ENCODE measurements at regions not wholly inside any gene's neighbourhood (a gene's known extent, or its start where the extent isn't known, plus 50 kb on each side); places are given as distances from the start of the nearest gene placed in this dataset.
"Not testable (repeated sequence)": the region's sequence is repeated elsewhere in the genome, so short reads cannot be mapped to it uniquely, and the experiment has no call there.

GRCh38 chr13:18971576-18972219 is 209.9 kb downstream of the TUBA3C start (continued):
- TF ChIP-seq ZNF26 (tag by site-specific recombination; IDR thresholded peaks at IDR 0.05) (no peak), ZNF37A (tag by site-specific recombination; IDR thresholded peaks at IDR 0.05) (no peak)

GRCh38 chr13:18965347-18965855 is 216.2 kb downstream of the TUBA3C start:
- Histone ChIP-seq H3K36me3 (ENCODE audit: control insufficient read depth in 2 of 2, insufficient read depth in 1 of 2, low read length in 2 of 2) (no peaks in the 10 kb centered on the region), H3K9me3 (ENCODE audit: control insufficient read depth, insufficient read depth, low read depth, low read length) (no peaks in the 10 kb centered on the region), H3K4me1 (ENCODE audit: control insufficient read depth, insufficient read depth, low read length) (no peaks in the 10 kb centered on the region), H3K27ac (ENCODE audit: extremely low read depth, low read depth, low read length) (no peak overlapping the region), H3K4me3 (ENCODE audit: low read depth, low read length) (no peak overlapping the region)
- TF ChIP-seq ZNF350 (tag by site-specific recombination; IDR thresholded peaks at IDR 0.05): no peak
- TF ChIP-seq ZNF174 (tag by site-specific recombination; IDR thresholded peaks at IDR 0.05): no peak
- no peak for TF ChIP-seq ZNF169 (tag by site-specific recombination; IDR thresholded peaks at IDR 0.05)
- no peak for TF ChIP-seq ZNF600 (tag by site-specific recombination; IDR thresholded peaks at IDR 0.05)
- no peak for TF ChIP-seq ZNF48 (tag by site-specific recombination; IDR thresholded peaks at IDR 0.05)
- TF ChIP-seq KLF1 (tag by site-specific recombination; IDR thresholded peaks at IDR 0.05): no peak
- TF ChIP-seq ZNF16 (tag by site-specific recombination; IDR thresholded peaks at IDR 0.05; ENCODE audit: low read depth): no peak
- TF ChIP-seq ZNF2 (tag by site-specific recombination; IDR thresholded peaks at IDR 0.05): no peak
- no peak for TF ChIP-seq ZNF112 (tag by site-specific recombination; IDR thresholded peaks at IDR 0.05)
- no peak for TF ChIP-seq ZNF501 (tag by site-specific recombination; IDR thresholded peaks at IDR 0.05)
- no peak for TF ChIP-seq ZNF596 (tag by site-specific recombination; IDR thresholded peaks at IDR 0.05)
- TF ChIP-seq ZNF449 (tag by site-specific recombination; IDR thresholded peaks at IDR 0.05): no peak
- TF ChIP-seq ZNF292 (tag by site-specific recombination; IDR thresholded peaks at IDR 0.05; ENCODE audit: borderline replicate concordance, low read depth): no peak
- TF ChIP-seq TCF7L2 (IDR thresholded peaks at IDR 0.05; ENCODE audit: borderline replicate concordance, low read depth, low read length): no peak
- TF ChIP-seq ZNF223 (tag by site-specific recombination; IDR thresholded peaks at IDR 0.05): no peak
- no peak for TF ChIP-seq PRDM4 (tag by site-specific recombination; IDR thresholded peaks at IDR 0.05)
- TF ChIP-seq ZNF555 (tag by site-specific recombination; conservative IDR thresholded peaks at IDR 0.05): no peak
- POLR2A ChIA-PET: no interaction called here
- CTCF ChIA-PET: no interaction called here

GRCh38 chr13:18964942-18965341 is 216.7 kb downstream of the TUBA3C start:
- H3K36me3 ChIP-seq (ENCODE audit: control insufficient read depth in 2 of 2, insufficient read depth in 1 of 2, low read length in 2 of 2): no peaks in the 10 kb centered on the region
- no peaks in the 10 kb centered on the region for H3K9me3 ChIP-seq (ENCODE audit: control insufficient read depth, insufficient read depth, low read depth, low read length)
- no peak overlapping the region for H3K27ac ChIP-seq (ENCODE audit: extremely low read depth, low read depth, low read length)
- no peak overlapping the region for H3K4me3 ChIP-seq (ENCODE audit: low read depth, low read length)
- no peak for TF ChIP-seq ZNF266 (tag by site-specific recombination; IDR thresholded peaks at IDR 0.05; ENCODE audit: low read depth)
- no peak for TF ChIP-seq ZNF843 (tag by site-specific recombination; IDR thresholded peaks at IDR 0.05)
- no peak for TF ChIP-seq ZNF214 (tag by site-specific recombination; IDR thresholded peaks at IDR 0.05; ENCODE audit: borderline replicate concordance)
- CTCF ChIA-PET: no interaction called here
- POLR2A ChIA-PET: no interaction called here
- no peaks in the 10 kb centered on the region for H3K4me1 ChIP-seq (ENCODE audit: control insufficient read depth, insufficient read depth, low read length)

- H3K27ac ChIP-seq (ENCODE audit: extremely low read depth, low read depth, low read length); H3K4me3 ChIP-seq (ENCODE audit: low read depth, low read length); H3K36me3 ChIP-seq (ENCODE audit: control insufficient read depth in 2 of 2, insufficient read depth in 1 of 2, low read length in 2 of 2); CTCF ChIA-PET; H3K9me3 ChIP-seq (ENCODE audit: control insufficient read depth, insufficient read depth, low read depth, low read length); H3K4me1 ChIP-seq (ENCODE audit: control insufficient read depth, insufficient read depth, low read length): not testable (repeated sequence)
- POLR2A ChIA-PET: interaction anchor here (0.6 kb wide), 1 partner anchor 638 kb away, joined by 3 read pairs; no protein-coding TSS in a partner anchor
Measured at GRCh38 chr13:18963684-18964083, 217.9 kb downstream of the TUBA3C start.

Data from HEK293 (cell line).